ENCODE measurements at regions not wholly inside any gene's neighbourhood (a gene's known extent, or its start where the extent isn't known, plus 50 kb on each side); places are given as distances from the start of the nearest gene placed in this dataset.

- TF ChIP-seq, protein P1, sequence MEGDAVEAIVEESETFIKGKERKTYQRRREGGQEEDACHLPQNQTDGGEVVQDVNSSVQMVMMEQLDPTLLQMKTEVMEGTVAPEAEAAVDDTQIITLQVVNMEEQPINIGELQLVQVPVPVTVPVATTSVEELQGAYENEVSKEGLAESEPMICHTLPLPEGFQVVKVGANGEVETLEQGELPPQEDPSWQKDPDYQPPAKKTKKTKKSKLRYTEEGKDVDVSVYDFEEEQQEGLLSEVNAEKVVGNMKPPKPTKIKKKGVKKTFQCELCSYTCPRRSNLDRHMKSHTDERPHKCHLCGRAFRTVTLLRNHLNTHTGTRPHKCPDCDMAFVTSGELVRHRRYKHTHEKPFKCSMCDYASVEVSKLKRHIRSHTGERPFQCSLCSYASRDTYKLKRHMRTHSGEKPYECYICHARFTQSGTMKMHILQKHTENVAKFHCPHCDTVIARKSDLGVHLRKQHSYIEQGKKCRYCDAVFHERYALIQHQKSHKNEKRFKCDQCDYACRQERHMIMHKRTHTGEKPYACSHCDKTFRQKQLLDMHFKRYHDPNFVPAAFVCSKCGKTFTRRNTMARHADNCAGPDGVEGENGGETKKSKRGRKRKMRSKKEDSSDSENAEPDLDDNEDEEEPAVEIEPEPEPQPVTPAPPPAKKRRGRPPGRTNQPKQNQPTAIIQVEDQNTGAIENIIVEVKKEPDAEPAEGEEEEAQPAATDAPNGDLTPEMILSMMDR (IDR thresholded peaks at IDR 0.05; ENCODE audit: low read depth, low read length) = peak; percentile 96
- no peak for TF ChIP-seq EZH2phosphoT487 (IDR thresholded peaks at IDR 0.05; ENCODE audit: low read depth)
These were observed 141.5 kb downstream of the ANKRD60 start for GRCh38 chr20:58086763-58087561.
